ENCODE measurements at regions not wholly inside any gene's neighbourhood (a gene's known extent, or its start where the extent isn't known, plus 50 kb on each side); places are given as distances from the start of the nearest gene placed in this dataset.
"Not testable (repeated sequence)": the region's sequence is repeated elsewhere in the genome, so short reads cannot be mapped to it uniquely, and the experiment has no call there.

DNA sequence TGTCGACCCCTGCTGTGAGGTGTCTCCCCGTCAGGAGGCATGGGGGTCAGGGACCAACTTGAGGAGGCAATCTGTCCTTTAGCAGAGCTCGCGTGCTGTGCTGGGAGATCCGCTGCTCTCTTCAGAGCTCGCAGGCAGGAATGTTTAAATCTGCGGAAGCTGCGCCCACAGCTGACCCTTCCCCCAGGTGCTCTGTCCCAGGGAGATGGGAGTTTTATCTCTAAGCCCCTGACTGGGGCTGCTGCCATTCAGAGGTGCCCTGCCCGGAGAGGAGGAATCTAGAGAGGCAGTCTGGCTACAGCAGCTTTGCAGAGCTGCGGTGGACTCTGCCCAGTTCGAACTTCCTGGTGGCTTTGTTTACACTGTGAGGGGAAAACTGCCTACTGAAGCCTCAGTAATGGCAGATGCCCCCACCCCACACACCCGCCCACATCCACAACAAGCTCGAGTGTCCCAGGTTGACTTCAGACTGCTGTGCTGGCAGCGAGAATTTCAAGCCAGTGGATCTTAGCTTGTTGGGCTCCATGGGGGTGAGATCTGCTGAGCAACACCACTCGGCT is 133.1 kb downstream of the CENPC start:
- H3K27me3 ChIP-seq; intact Hi-C loops (cut with DNase I; ENCODE audit: low total_unique reads); H3K36me3 ChIP-seq; H3K27ac ChIP-seq; H3K4me3 ChIP-seq; H3K9me3 ChIP-seq; DNase-seq; H3K4me1 ChIP-seq: not testable (repeated sequence)

GRCh38 chr4:67403342-67403741 is 142.0 kb downstream of the CENPC start:
- no peaks in the 10 kb centered on the region for H3K9me3 ChIP-seq
- DNase-seq: no peak
- TF ChIP-seq, protein P1, sequence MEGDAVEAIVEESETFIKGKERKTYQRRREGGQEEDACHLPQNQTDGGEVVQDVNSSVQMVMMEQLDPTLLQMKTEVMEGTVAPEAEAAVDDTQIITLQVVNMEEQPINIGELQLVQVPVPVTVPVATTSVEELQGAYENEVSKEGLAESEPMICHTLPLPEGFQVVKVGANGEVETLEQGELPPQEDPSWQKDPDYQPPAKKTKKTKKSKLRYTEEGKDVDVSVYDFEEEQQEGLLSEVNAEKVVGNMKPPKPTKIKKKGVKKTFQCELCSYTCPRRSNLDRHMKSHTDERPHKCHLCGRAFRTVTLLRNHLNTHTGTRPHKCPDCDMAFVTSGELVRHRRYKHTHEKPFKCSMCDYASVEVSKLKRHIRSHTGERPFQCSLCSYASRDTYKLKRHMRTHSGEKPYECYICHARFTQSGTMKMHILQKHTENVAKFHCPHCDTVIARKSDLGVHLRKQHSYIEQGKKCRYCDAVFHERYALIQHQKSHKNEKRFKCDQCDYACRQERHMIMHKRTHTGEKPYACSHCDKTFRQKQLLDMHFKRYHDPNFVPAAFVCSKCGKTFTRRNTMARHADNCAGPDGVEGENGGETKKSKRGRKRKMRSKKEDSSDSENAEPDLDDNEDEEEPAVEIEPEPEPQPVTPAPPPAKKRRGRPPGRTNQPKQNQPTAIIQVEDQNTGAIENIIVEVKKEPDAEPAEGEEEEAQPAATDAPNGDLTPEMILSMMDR (IDR thresholded peaks at IDR 0.05): no peak
- TF ChIP-seq POLR2A (IDR thresholded peaks at IDR 0.05): no peak
- no peak overlapping the region for H3K27ac ChIP-seq
- H3K36me3 ChIP-seq: no peaks in the 10 kb centered on the region
- intact Hi-C loops (cut with DNase I; ENCODE audit: low total_unique reads): no loop called here
- H3K4me3 ChIP-seq: no peak overlapping the region
- H3K4me1 ChIP-seq: no peaks in the 10 kb centered on the region
- no peaks in the 10 kb centered on the region for H3K27me3 ChIP-seq

DNA sequence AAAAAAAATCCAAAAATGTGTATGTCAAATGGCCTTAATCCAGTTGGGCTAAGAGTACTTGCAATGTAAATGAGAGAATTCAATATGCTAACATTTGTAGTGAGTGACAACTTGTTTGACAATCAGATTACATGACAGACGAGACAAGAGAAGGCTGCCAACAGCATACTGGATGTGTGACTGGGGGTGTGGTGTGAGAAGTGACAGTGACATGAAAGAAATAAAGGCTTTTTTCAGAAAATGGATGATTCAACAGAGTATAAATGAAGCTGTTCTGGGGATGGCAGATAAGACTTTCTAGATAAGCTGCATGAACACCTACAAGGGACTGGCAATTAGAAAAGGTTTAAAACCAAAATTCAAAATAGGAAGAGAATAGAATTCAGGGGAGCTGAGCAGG is 143.4 kb downstream of the CENPC start:
- H3K4me3 ChIP-seq: no peak overlapping the region
- H3K27ac ChIP-seq: no peak overlapping the region
- intact Hi-C loops (cut with DNase I; ENCODE audit: low total_unique reads): no loop called here
- H3K4me1 ChIP-seq: no peaks in the 10 kb centered on the region
- no peaks in the 10 kb centered on the region for H3K9me3 ChIP-seq
- H3K36me3 ChIP-seq: no peaks in the 10 kb centered on the region
- TF ChIP-seq, protein P1 (IDR thresholded peaks at IDR 0.05): no peak
- TF ChIP-seq POLR2A (IDR thresholded peaks at IDR 0.05): no peak
- no peak for DNase-seq
- H3K27me3 ChIP-seq: no peaks in the 10 kb centered on the region

DNA sequence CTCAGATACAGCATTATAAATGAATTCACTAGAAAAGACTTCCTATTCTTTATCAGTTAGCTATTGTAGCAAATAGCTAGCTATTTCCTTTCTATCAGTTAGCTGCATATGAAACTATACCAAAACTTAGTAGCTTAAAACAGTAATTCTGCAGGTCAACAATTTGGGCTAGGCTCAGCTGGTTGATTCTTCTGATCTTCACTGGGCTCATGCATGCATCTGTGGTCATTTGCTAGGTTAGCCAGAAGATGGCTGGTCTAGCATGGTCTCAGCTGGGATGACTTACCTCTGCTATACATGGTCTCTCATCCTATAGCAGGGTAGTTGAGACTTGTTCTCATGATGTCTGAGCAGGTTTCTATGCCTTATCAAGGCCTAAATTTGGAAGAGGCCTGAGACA is 147.4 kb downstream of the CENPC start:
- H3K4me3 ChIP-seq: no peak overlapping the region
- TF ChIP-seq, protein P1 (IDR thresholded peaks at IDR 0.05): no peak
- no peak for TF ChIP-seq POLR2A (IDR thresholded peaks at IDR 0.05)
- intact Hi-C loops (cut with DNase I; ENCODE audit: low total_unique reads): no loop called here

DNA sequence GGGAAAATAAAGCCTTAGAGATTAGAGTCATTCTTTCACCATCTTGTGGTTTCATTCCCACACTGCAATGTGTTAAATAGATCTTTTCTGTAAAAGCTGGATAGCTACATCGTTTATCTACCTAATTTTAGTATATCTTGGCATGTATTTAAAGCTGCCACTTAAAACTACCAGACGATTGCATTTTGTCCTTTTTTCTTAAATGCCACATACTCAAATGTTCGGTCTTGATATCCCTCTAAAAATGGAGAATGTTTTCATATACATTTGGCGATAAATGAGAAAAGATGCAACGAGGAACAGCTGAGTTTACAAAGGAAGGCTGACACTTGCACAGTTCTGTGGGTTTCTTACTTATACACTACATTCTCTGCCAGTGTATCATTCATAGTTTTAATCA is 148.3 kb downstream of the CENPC start:
- TF ChIP-seq, protein P1 (IDR thresholded peaks at IDR 0.05): no peak
- TF ChIP-seq POLR2A (IDR thresholded peaks at IDR 0.05): no peak
- H3K27me3 ChIP-seq: no peaks in the 10 kb centered on the region
- H3K36me3 ChIP-seq: no peaks in the 10 kb centered on the region
- no peak for DNase-seq
- no peak overlapping the region for H3K27ac ChIP-seq
- H3K4me3 ChIP-seq: no peak overlapping the region
- H3K4me1 ChIP-seq: no peaks in the 10 kb centered on the region
- intact Hi-C loops (cut with DNase I; ENCODE audit: low total_unique reads): no loop called here
- no peaks in the 10 kb centered on the region for H3K9me3 ChIP-seq

More for the DNA sequence above, 147.4 kb downstream of the CENPC start:
- no peak for DNase-seq
- Histone ChIP-seq H3K27me3 (no peaks in the 10 kb centered on the region), H3K27ac (no peak overlapping the region), H3K36me3 (no peaks in the 10 kb centered on the region), H3K9me3 (no peaks in the 10 kb centered on the region), H3K4me1 (no peaks in the 10 kb centered on the region)

DNA sequence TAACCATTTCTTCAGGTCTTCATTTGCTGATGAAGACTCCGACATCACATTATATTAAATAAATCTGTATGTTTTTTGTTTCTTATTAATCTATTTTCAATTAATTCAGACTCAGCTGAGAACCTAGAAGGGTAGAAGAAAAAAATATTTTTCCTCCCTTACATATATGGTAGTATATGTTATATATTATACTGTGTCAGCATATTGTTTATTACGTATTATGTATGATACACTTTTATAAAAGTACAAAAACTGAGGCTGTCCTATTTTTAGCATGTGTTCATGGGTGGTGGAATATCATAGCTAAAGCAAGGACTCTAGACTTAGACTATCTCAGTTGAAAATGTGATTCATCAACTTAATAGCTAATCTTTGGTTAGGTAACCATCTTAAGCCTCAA is 149.3 kb downstream of the CENPC start:
- DNase-seq: no peak
- H3K9me3 ChIP-seq: no peaks in the 10 kb centered on the region
- H3K36me3 ChIP-seq: no peaks in the 10 kb centered on the region
- no peak for TF ChIP-seq POLR2A (IDR thresholded peaks at IDR 0.05)
- TF ChIP-seq, protein P1 (IDR thresholded peaks at IDR 0.05): no peak
- no peaks in the 10 kb centered on the region for H3K27me3 ChIP-seq
- intact Hi-C loops (cut with DNase I; ENCODE audit: low total_unique reads): no loop called here
- no peak overlapping the region for H3K4me3 ChIP-seq
- H3K4me1 ChIP-seq: no peaks in the 10 kb centered on the region
- H3K27ac ChIP-seq: no peak overlapping the region

Data from uterus (tissue), 3 donors.